RWPE2 (cell line): ENCODE measurements at regions not wholly inside any gene's neighbourhood (a gene's known extent, or its start where the extent isn't known, plus 50 kb on each side); places are given as distances from the start of the nearest gene placed in this dataset.
A peak's percentile ranks its signal among the peaks of the same experiment; 100 is the strongest.
"Not testable (repeated sequence)": the region's sequence is repeated elsewhere in the genome, so short reads cannot be mapped to it uniquely, and the experiment has no call there.

ENCODE experiments used
- ATAC-seq: fragments of 200-7000 bp; cut with Tn5 transposase; 3 replicates; pipeline ENCODE4 v1.9.1; 2021; ENCODE audit warnings: low read depth
- DNase-seq: peaks from one replicate; pipeline ENCODE4 v3.0.0-alpha.2; 2020; ENCODE audit warnings: low spot score
- H3K27ac ChIP-seq: fragments of 450-650 bp; 2 replicates; pipeline ENCODE4 v1.5.1; 2017; ENCODE audit warnings: mild to moderate bottlenecking; ENCODE audit not compliant: poor library complexity, severe bottlenecking
- H3K27me3 ChIP-seq: fragments of 250-450 bp; sonication (Bioruptor Pico); 2 replicates; pipeline ENCODE4 v1.5.1; 2021; ENCODE audit warnings: mild to moderate bottlenecking, moderate library complexity; ENCODE audit not compliant: insufficient read depth, poor library complexity, severe bottlenecking
- H3K36me3 ChIP-seq: fragments of 250-450 bp; sonication (Bioruptor Pico); 2 replicates; pipeline ENCODE4 v1.5.1; 2020; ENCODE audit warnings: low read depth, mild to moderate bottlenecking, moderate library complexity
- H3K4me1 ChIP-seq: fragments of 250-450 bp; sonication (Bioruptor Pico); 2 replicates; pipeline ENCODE4 v1.5.1; 2021; ENCODE audit warnings: mild to moderate bottlenecking, moderate library complexity; ENCODE audit not compliant: insufficient read depth, poor library complexity, severe bottlenecking
- H3K4me3 ChIP-seq: fragments of 250-450 bp; sonication (Bioruptor Pico); 2 replicates; pipeline ENCODE4 v1.5.1; 2021; ENCODE audit warnings: mild to moderate bottlenecking, moderate library complexity; ENCODE audit not compliant: severe bottlenecking
- H3K9me3 ChIP-seq: fragments of 250-450 bp; sonication (Bioruptor Pico); 2 replicates; pipeline ENCODE4 v1.5.1; 2021; ENCODE audit warnings: mild to moderate bottlenecking, moderate library complexity; ENCODE audit not compliant: severe bottlenecking
- TF ChIP-seq, protein P1 (sequence below): fragments of 450-650 bp; IDR thresholded peaks from one replicate; pipeline ENCODE4 v1.5.1; 2017; ENCODE audit warnings: mild to moderate bottlenecking, moderate library complexity; ENCODE audit not compliant: poor library complexity, severe bottlenecking

DNA sequence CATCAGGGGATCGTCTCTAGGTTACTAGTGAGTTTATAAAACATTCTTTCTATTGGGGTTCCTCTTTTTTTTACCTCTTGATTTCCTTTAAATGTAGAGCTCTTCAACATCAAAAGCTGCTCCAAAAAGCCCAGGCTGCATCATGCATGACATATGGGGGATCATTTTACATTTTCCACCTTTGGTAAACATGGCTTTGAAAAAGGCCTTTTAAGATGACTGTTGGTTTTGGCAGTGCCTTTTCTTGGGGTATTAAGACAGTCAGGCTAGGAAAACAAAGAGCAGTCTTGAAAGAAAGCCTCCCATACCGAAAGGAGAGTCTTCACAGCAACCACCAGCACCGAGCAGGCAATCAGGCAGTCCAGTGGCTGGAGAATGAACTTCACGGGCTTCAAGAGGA, 73.2 kb downstream of the NPEPL1 start:
- H3K4me3 ChIP-seq, result no peak overlapping the region
- no peaks in the 10 kb centered on the region for H3K4me1 ChIP-seq
- no peak overlapping the region for H3K27ac ChIP-seq
- no peaks in the 10 kb centered on the region for H3K36me3 ChIP-seq
- DNase-seq (no peak), ATAC-seq (peak; percentile 31; the same call in 2 of the 3 replicates)
- peaks cover 96% of the 10 kb centered on the region for H3K27me3 ChIP-seq
- H3K9me3 ChIP-seq, result no peaks in the 10 kb centered on the region
- TF ChIP-seq, protein P1, sequence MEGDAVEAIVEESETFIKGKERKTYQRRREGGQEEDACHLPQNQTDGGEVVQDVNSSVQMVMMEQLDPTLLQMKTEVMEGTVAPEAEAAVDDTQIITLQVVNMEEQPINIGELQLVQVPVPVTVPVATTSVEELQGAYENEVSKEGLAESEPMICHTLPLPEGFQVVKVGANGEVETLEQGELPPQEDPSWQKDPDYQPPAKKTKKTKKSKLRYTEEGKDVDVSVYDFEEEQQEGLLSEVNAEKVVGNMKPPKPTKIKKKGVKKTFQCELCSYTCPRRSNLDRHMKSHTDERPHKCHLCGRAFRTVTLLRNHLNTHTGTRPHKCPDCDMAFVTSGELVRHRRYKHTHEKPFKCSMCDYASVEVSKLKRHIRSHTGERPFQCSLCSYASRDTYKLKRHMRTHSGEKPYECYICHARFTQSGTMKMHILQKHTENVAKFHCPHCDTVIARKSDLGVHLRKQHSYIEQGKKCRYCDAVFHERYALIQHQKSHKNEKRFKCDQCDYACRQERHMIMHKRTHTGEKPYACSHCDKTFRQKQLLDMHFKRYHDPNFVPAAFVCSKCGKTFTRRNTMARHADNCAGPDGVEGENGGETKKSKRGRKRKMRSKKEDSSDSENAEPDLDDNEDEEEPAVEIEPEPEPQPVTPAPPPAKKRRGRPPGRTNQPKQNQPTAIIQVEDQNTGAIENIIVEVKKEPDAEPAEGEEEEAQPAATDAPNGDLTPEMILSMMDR, result no peak

DNA sequence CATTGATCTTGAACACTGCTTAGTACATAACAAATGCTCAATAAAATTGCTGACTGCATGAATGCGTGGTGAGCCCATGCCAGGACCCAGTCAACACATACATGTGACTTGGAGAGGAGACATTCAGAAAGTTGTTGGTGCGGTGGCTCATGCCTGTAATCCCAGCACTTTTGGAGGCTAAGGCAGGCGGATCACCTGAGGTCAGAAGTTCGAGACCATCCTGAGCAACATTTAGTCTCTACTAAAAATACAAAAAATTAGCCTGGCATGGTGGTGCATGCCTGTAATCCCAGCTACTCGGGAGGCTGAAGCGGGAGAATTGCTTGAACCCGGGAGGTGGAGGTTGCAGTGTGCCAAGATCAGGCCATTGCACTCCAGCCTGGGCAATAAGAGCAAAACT, 75.2 kb downstream of the NPEPL1 start:
- not testable (repeated sequence) for DNase-seq, H3K36me3 ChIP-seq, H3K9me3 ChIP-seq, H3K27ac ChIP-seq, H3K4me1 ChIP-seq, H3K4me3 ChIP-seq, ATAC-seq
- peaks cover 96% of the 10 kb centered on the region for H3K27me3 ChIP-seq
